Erythroblast (primary cell): ENCODE measurements at regions not wholly inside any gene's neighbourhood (a gene's known extent, or its start where the extent isn't known, plus 50 kb on each side); places are given as distances from the start of the nearest gene placed in this dataset.

Experiments used
- GATA1 ChIP-seq: IDR thresholded peaks from 2 replicates; pipeline ENCODE4 v1.6.1; 2011; ENCODE audit warnings: low read depth, mild to moderate bottlenecking, control low read depth, low read length, moderate library complexity
- POLR2A ChIP-seq: IDR thresholded peaks from 2 replicates; pipeline ENCODE4 v1.6.1; 2011; ENCODE audit warnings: mild to moderate bottlenecking, low read length

DNA sequence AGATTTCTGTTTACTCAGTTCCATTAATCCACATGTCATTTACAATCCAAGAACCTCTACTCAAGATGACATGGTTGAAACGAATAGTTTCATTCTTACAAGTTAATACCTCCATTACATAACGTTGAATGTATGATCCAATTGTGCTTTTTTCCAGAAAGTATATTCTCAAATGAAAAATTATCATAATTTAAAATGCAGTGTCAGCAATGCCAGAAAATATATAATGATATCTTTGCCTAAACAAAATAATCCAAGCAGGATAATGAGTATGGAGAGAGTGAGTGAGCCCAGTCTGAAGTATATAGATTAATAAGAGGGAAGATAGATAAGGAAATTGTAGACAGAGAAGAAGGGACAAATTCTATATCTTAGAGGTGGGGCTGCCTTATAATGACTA is 505.0 kb downstream of the CENPC start:
- TF ChIP-seq POLR2A (no peak), GATA1 (no peak)
